ENCODE measurements at regions not wholly inside any gene's neighbourhood (a gene's known extent, or its start where the extent isn't known, plus 50 kb on each side); places are given as distances from the start of the nearest gene placed in this dataset.

GRCh38 chr10:6892864-6893263, 312.8 kb upstream of the PRKCQ start:
- H3K4me3 Mint-ChIP-seq (ENCODE audit: unreplicated experiment): no peak overlapping the region
- Histone ChIP-seq H3K36me3 (ENCODE audit: control insufficient read depth, insufficient read depth, low read length) (no peaks in the 10 kb centered on the region), H3K27me3 (replicated peaks; ENCODE audit: control insufficient read depth, insufficient read depth, low read length) (no peaks in the 10 kb centered on the region), H3K4me1 (no peaks in the 10 kb centered on the region), H3K4me3 (ENCODE audit: low read depth, low read length) (no peak overlapping the region), H3K9me3 (no peaks in the 10 kb centered on the region)
- H3K27ac Mint-ChIP-seq (ENCODE audit: unreplicated experiment): no peak overlapping the region
- intact Hi-C loops (cut with micrococcal nuclease; ENCODE audit: unreplicated experiment): no loop called here
- ChIA-PET CTCF (interaction anchor here (0.6 kb wide), 1 partner anchor 19 kb away, joined by 6 read pairs; no protein-coding TSS in a partner anchor), POLR2A (no interaction called here)
- H3K4me1 Mint-ChIP-seq (ENCODE audit: low read depth, unreplicated experiment): no peaks in the 10 kb centered on the region
- DNase-seq: no peak
- H3K36me3 Mint-ChIP-seq (ENCODE audit: insufficient read depth, unreplicated experiment): no peaks in the 10 kb centered on the region
- H3K27me3 Mint-ChIP-seq (ENCODE audit: insufficient read depth, unreplicated experiment): peaks cover 2% of the 10 kb centered on the region
- BruUV-seq (replicated peaks): no TSS peak
- TF ChIP-seq CTCF (IDR thresholded peaks at IDR 0.05; ENCODE audit: insufficient read depth in 1 of 2, low read depth in 1 of 2, low read length in 1 of 2, severe bottlenecking in 1 of 2, unreplicated experiment in 1 of 2): no peak
- H3K9me3 Mint-ChIP-seq (ENCODE audit: unreplicated experiment): no peaks in the 10 kb centered on the region

GRCh38 chr10:6891924-6892323, 311.8 kb upstream of the PRKCQ start:
- Histone ChIP-seq H3K27me3 (replicated peaks; ENCODE audit: control insufficient read depth, insufficient read depth, low read length) (no peaks in the 10 kb centered on the region), H3K4me1 (no peaks in the 10 kb centered on the region), H3K4me3 (ENCODE audit: low read depth, low read length) (no peak overlapping the region), H3K9me3 (no peaks in the 10 kb centered on the region), H3K36me3 (ENCODE audit: control insufficient read depth, insufficient read depth, low read length) (no peaks in the 10 kb centered on the region)
- ChIA-PET CTCF (no interaction called here), POLR2A (no interaction called here)
- Mint-ChIP-seq H3K4me1 (ENCODE audit: low read depth, unreplicated experiment) (no peaks in the 10 kb centered on the region), H3K27me3 (ENCODE audit: insufficient read depth, unreplicated experiment) (peaks cover 2% of the 10 kb centered on the region), H3K9me3 (ENCODE audit: unreplicated experiment) (no peaks in the 10 kb centered on the region), H3K27ac (ENCODE audit: unreplicated experiment) (no peak overlapping the region), H3K4me3 (ENCODE audit: unreplicated experiment) (no peak overlapping the region), H3K36me3 (ENCODE audit: insufficient read depth, unreplicated experiment) (no peaks in the 10 kb centered on the region)
- intact Hi-C loops (cut with micrococcal nuclease; ENCODE audit: unreplicated experiment): no loop called here
- no peak for DNase-seq
- BruUV-seq (replicated peaks): no TSS peak
- TF ChIP-seq CTCF (IDR thresholded peaks at IDR 0.05; ENCODE audit: insufficient read depth in 1 of 2, low read depth in 1 of 2, low read length in 1 of 2, severe bottlenecking in 1 of 2, unreplicated experiment in 1 of 2): no peak

- ChIA-PET POLR2A (no interaction called here), CTCF (no interaction called here)
- Mint-ChIP-seq H3K27me3 (ENCODE audit: insufficient read depth, unreplicated experiment) (peaks cover 7% of the 10 kb centered on the region), H3K4me1 (ENCODE audit: low read depth, unreplicated experiment) (no peaks in the 10 kb centered on the region), H3K9me3 (ENCODE audit: unreplicated experiment) (no peaks in the 10 kb centered on the region), H3K27ac (ENCODE audit: unreplicated experiment) (no peak overlapping the region), H3K4me3 (ENCODE audit: unreplicated experiment) (no peak overlapping the region), H3K36me3 (ENCODE audit: insufficient read depth, unreplicated experiment) (no peaks in the 10 kb centered on the region)
- BruUV-seq (replicated peaks): no TSS peak
- intact Hi-C loops (cut with micrococcal nuclease; ENCODE audit: unreplicated experiment): no loop called here
- no peaks in the 10 kb centered on the region for H3K9me3 ChIP-seq
- H3K4me1 ChIP-seq: no peaks in the 10 kb centered on the region
- no peak for DNase-seq
- H3K27me3 ChIP-seq (replicated peaks; ENCODE audit: control insufficient read depth, insufficient read depth, low read length): no peaks in the 10 kb centered on the region
- TF ChIP-seq CTCF (IDR thresholded peaks at IDR 0.05; ENCODE audit: insufficient read depth in 1 of 2, low read depth in 1 of 2, low read length in 1 of 2, severe bottlenecking in 1 of 2, unreplicated experiment in 1 of 2): no peak
- H3K4me3 ChIP-seq (ENCODE audit: low read depth, low read length): no peak overlapping the region
- H3K36me3 ChIP-seq (ENCODE audit: control insufficient read depth, insufficient read depth, low read length): no peaks in the 10 kb centered on the region
Observed at GRCh38 chr10:6889718-6890117, 309.6 kb upstream of the PRKCQ start.
